Astrocyte of the cerebellum (primary cell): ENCODE measurements at regions not wholly inside any gene's neighbourhood (a gene's known extent, or its start where the extent isn't known, plus 50 kb on each side); places are given as distances from the start of the nearest gene placed in this dataset.
"Not testable (repeated sequence)": the region's sequence is repeated elsewhere in the genome, so short reads cannot be mapped to it uniquely, and the experiment has no call there.

Experiments used
- DNase-seq: peaks from one replicate; pipeline ENCODE4 v3.0.0-alpha.2; 2011; ENCODE audit warnings: low read depth
- H3K4me3 ChIP-seq: 2 replicates; pipeline ENCODE4 v1.5.1; 2011; ENCODE audit warnings: mild to moderate bottlenecking, low read depth, low read length, moderate library complexity
- CTCF ChIP-seq: IDR thresholded peaks from 2 replicates; pipeline ENCODE4 v1.5.1; 2012; ENCODE audit warnings: low read length, low read depth, moderate library complexity, mild to moderate bottlenecking; ENCODE audit errors: missing control alignments
- in situ Hi-C: cut with HindIII; loops from 2 replicates; pipeline ENCODE4 v1.10.0; 2017; ENCODE audit warnings: low sequenced_read_pairs

- DNase-seq, result no peak
- no peak overlapping the region for H3K4me3 ChIP-seq
- in situ Hi-C loops, result no loop called here
- no peak for TF ChIP-seq CTCF
Measured at GRCh38 chr2:144114760-144115159, 405.2 kb downstream of the ZEB2 start.

GRCh38 chr2:144111437-144111836 is 408.5 kb downstream of the ZEB2 start:
- no peak overlapping the region for H3K4me3 ChIP-seq
- in situ Hi-C loops, result no loop called here
- no peak for TF ChIP-seq CTCF
- peak; percentile 29 for DNase-seq

- H3K4me3 ChIP-seq, in situ Hi-C loops, DNase-seq: not testable (repeated sequence)
Measured at GRCh38 chr2:144106104-144106503, 413.8 kb downstream of the ZEB2 start.

- TF ChIP-seq CTCF, result no peak
- no peak for DNase-seq
- H3K4me3 ChIP-seq, result no peak overlapping the region
- in situ Hi-C loops, result no loop called here
Measured at GRCh38 chr2:144102386-144102785, 417.5 kb downstream of the ZEB2 start.

- DNase-seq, result peak; percentile 53
- peak; percentile 31 for TF ChIP-seq CTCF
Measured at GRCh38 chr2:144099780-144100377, 420.0 kb downstream of the ZEB2 start.

GRCh38 chr2:144099340-144099739 is 420.6 kb downstream of the ZEB2 start:
- TF ChIP-seq CTCF, result no peak
- no peak for DNase-seq
- H3K4me3 ChIP-seq, result no peak overlapping the region
- in situ Hi-C loops, result no loop called here

More at GRCh38 chr2:144099780-144100377, 420.0 kb downstream of the ZEB2 start:
- in situ Hi-C loops, result no loop called here
- H3K4me3 ChIP-seq, result no peak overlapping the region

- no peak for DNase-seq
- in situ Hi-C loops, result no loop called here
- TF ChIP-seq CTCF, result no peak
- no peak overlapping the region for H3K4me3 ChIP-seq
Measured at GRCh38 chr2:144097440-144098225, 422.3 kb downstream of the ZEB2 start.
